Kidney (tissue), 13 donors: ENCODE measurements at regions not wholly inside any gene's neighbourhood (a gene's known extent, or its start where the extent isn't known, plus 50 kb on each side); places are given as distances from the start of the nearest gene placed in this dataset.

Experiments
- DNase-seq, 5 donors: peaks; one replicate each; pipeline ENCODE4 v3.0.0-alpha.2; 2013 to 2020
- FAIRE-seq: peaks from 2 replicates; lab custom pipeline; 2012; peaks lifted over from hg19 to GRCh38; lab: Jason Lieb, UNC
- H3K27ac ChIP-seq, 2 donors: one replicate each; pipeline ENCODE4 v1.7.0; 2013; ENCODE audit warnings: low read depth in 2 of 2, low read length in 2 of 2, inconsistent platforms in 1 of 2
- H3K27me3 ChIP-seq: one replicate; pipeline ENCODE4 v1.7.1; 2013; ENCODE audit warnings: low read length, inconsistent platforms; ENCODE audit not compliant: control insufficient read depth, insufficient read depth
- H3K36me3 ChIP-seq, 3 donors: one replicate each; pipeline versions ENCODE4 v1.7.0 to v1.7.1; 2013; ENCODE audit warnings: low read length in 3 of 3, control low read depth in 1 of 3, inconsistent platforms in 1 of 3; ENCODE audit not compliant: insufficient read depth in 3 of 3, control insufficient read depth in 2 of 3
- H3K4me1 ChIP-seq, 3 donors: one replicate each; pipeline versions ENCODE4 v1.7.0 to v1.7.1; 2013; ENCODE audit warnings: low read length in 3 of 3, inconsistent platforms in 1 of 3, low read depth in 1 of 3; ENCODE audit not compliant: control insufficient read depth in 2 of 3, insufficient read depth in 2 of 3
- H3K4me3 ChIP-seq, 3 donors: one replicate each; pipeline versions ENCODE4 v1.7.0 to v1.8.1; 2013; ENCODE audit warnings: low read length in 3 of 3, control low read depth in 1 of 3, inconsistent platforms in 1 of 3
- H3K9ac ChIP-seq, 3 donors: one replicate each; pipeline versions ENCODE4 v1.7.0 to v1.7.1; 2013; ENCODE audit warnings: low read length in 3 of 3, control low read depth in 1 of 3, inconsistent platforms in 1 of 3
- H3K9me3 ChIP-seq, 3 donors: one replicate each; pipeline versions ENCODE4 v1.7.0 to v1.7.1; 2013; ENCODE audit warnings: low read length in 3 of 3, control low read depth in 1 of 3, inconsistent platforms in 1 of 3; ENCODE audit not compliant: control insufficient read depth in 2 of 3, insufficient read depth in 1 of 3
- CTCF ChIP-seq: IDR thresholded peaks from 3 replicates; pipeline ENCODE4 v1.5.1; 2012; ENCODE audit warnings: mild to moderate bottlenecking, moderate library complexity, borderline replicate concordance; ENCODE audit not compliant: insufficient read depth; ENCODE audit errors: extremely low read depth
- intact Hi-C: fragments of 100-400 bp; cut with DNase I; formaldehyde crosslinking; loops from one replicate; pipeline ENCODE4 v1.11.1; 2022
- donor health status: control.
- donor health status: control.
- donor health status: control.
- donor health status: control.
- donor health status: control.
- donor health status: DM: yes; HTN: yes; CAD: no.
- donor health status: Normal renal cell carcinoma (clear cell type).

GRCh38 chr9:119758241-119758640 lies 389.0 kb upstream of the BRINP1 start:
- Histone ChIP-seq H3K9ac (no peak overlapping the region), H3K27me3 (no peaks in the 10 kb centered on the region), H3K4me1 (no peaks in the 10 kb centered on the region), H3K4me3 (no peak overlapping the region), H3K27ac (no peak overlapping the region), H3K9me3 (no peaks in the 10 kb centered on the region), H3K36me3 (no peaks in the 10 kb centered on the region)
- no peak for FAIRE-seq
- no peak for TF ChIP-seq CTCF
- no peak for DNase-seq
- intact Hi-C loops, result no loop called here

- Histone ChIP-seq H3K27ac (no peak overlapping the region), H3K9ac (no peak overlapping the region), H3K9me3 (no peaks in the 10 kb centered on the region), H3K4me1 (peaks cover 0 to 7% (median 0%) of the 10 kb centered on the region in 3 donors), H3K36me3 (no peaks in the 10 kb centered on the region), H3K27me3 (no peaks in the 10 kb centered on the region), H3K4me3 (no peak overlapping the region)
- DNase-seq, result no peak
- FAIRE-seq, result no peak
- intact Hi-C loops, result no loop called here
- no peak for TF ChIP-seq CTCF
Measured at GRCh38 chr9:119739476-119739875, 370.2 kb upstream of the BRINP1 start.

- DNase-seq, result peak; percentile 71 to 83 (median 81)
- FAIRE-seq, result no peak
- Histone ChIP-seq H3K4me3 (no peak overlapping the region), H3K36me3 (no peaks in the 10 kb centered on the region), H3K27me3 (no peaks in the 10 kb centered on the region), H3K27ac (peak overlapping the region in 1 of 2 donors; percentile 65), H3K9ac (peak overlapping the region in 1 of 3 donors; percentile 17), H3K9me3 (peaks cover 0 to 5% (median 0%) of the 10 kb centered on the region in 3 donors), H3K4me1 (peaks cover 0 to 7% (median 0%) of the 10 kb centered on the region in 3 donors)
- intact Hi-C loops, result no loop called here
- no peak for TF ChIP-seq CTCF
Measured at GRCh38 chr9:119736491-119737454, 367.5 kb upstream of the BRINP1 start.
